Effector memory CD8-positive, alpha-beta T cell (primary cell): ENCODE measurements at regions not wholly inside any gene's neighbourhood (a gene's known extent, or its start where the extent isn't known, plus 50 kb on each side); places are given as distances from the start of the nearest gene placed in this dataset.

Experiments
- ATAC-seq: fragments of 150-1000 bp; cut with Tn5 transposase; replicated peaks from 2 replicates; pipeline ENCODE4 v1.10.0; 2021; ENCODE audit warnings: mild to moderate bottlenecking, moderate library complexity
- DNase-seq, 3 experiments: peaks; one replicate each; pipeline ENCODE4 v3.0.0; 2021
- H3K27ac Mint-ChIP-seq, 2 donors: one replicate each; pipeline ENCODE4 v1.8.0; 2022; ENCODE audit warnings: mild to moderate bottlenecking in 2 of 2, mixed read lengths in 2 of 2, moderate library complexity in 2 of 2
- H3K27me3 Mint-ChIP-seq, 2 donors: one replicate each; pipeline ENCODE4 v1.8.0; 2022; ENCODE audit warnings: mixed read lengths in 2 of 2
- H3K36me3 Mint-ChIP-seq: one replicate; pipeline ENCODE4 v1.8.0; 2022; ENCODE audit warnings: mild to moderate bottlenecking, moderate library complexity, mixed read lengths; ENCODE audit not compliant: insufficient read depth
- H3K4me1 Mint-ChIP-seq, 2 donors: one replicate each; pipeline ENCODE4 v1.8.0; 2022; ENCODE audit warnings: low read depth in 2 of 2, mixed read lengths in 2 of 2
- H3K4me3 Mint-ChIP-seq, 2 donors: one replicate each; pipeline ENCODE4 v1.8.0; 2022; ENCODE audit warnings: mild to moderate bottlenecking in 2 of 2, mixed read lengths in 2 of 2, moderate library complexity in 2 of 2
- H3K9me3 Mint-ChIP-seq, 2 donors: one replicate each; pipeline ENCODE4 v1.8.0; 2022; ENCODE audit warnings: mixed read lengths in 2 of 2

- H3K4me1 Mint-ChIP-seq: no peaks in the 10 kb centered on the region
- ATAC-seq: no peak
- no peaks in the 10 kb centered on the region for H3K36me3 Mint-ChIP-seq
- DNase-seq: no peak
- H3K27ac Mint-ChIP-seq: no peak overlapping the region
- peaks cover 38 to 44% of the 10 kb centered on the region in 2 donors for H3K27me3 Mint-ChIP-seq
- no peak overlapping the region for H3K4me3 Mint-ChIP-seq
- H3K9me3 Mint-ChIP-seq: no peaks in the 10 kb centered on the region
These were observed 505.3 kb downstream of the ARHGEF28 start for GRCh38 chr5:74131250-74131649.

GRCh38 chr5:74130155-74130897, 504.3 kb downstream of the ARHGEF28 start:
- H3K27me3 Mint-ChIP-seq: peaks cover 30 to 44% of the 10 kb centered on the region in 2 donors
- no peak overlapping the region for H3K4me3 Mint-ChIP-seq
- DNase-seq (no peak), ATAC-seq (no peak)
- no peaks in the 10 kb centered on the region for H3K36me3 Mint-ChIP-seq
- H3K9me3 Mint-ChIP-seq: no peaks in the 10 kb centered on the region
- H3K4me1 Mint-ChIP-seq: no peaks in the 10 kb centered on the region
- H3K27ac Mint-ChIP-seq: no peak overlapping the region

DNA sequence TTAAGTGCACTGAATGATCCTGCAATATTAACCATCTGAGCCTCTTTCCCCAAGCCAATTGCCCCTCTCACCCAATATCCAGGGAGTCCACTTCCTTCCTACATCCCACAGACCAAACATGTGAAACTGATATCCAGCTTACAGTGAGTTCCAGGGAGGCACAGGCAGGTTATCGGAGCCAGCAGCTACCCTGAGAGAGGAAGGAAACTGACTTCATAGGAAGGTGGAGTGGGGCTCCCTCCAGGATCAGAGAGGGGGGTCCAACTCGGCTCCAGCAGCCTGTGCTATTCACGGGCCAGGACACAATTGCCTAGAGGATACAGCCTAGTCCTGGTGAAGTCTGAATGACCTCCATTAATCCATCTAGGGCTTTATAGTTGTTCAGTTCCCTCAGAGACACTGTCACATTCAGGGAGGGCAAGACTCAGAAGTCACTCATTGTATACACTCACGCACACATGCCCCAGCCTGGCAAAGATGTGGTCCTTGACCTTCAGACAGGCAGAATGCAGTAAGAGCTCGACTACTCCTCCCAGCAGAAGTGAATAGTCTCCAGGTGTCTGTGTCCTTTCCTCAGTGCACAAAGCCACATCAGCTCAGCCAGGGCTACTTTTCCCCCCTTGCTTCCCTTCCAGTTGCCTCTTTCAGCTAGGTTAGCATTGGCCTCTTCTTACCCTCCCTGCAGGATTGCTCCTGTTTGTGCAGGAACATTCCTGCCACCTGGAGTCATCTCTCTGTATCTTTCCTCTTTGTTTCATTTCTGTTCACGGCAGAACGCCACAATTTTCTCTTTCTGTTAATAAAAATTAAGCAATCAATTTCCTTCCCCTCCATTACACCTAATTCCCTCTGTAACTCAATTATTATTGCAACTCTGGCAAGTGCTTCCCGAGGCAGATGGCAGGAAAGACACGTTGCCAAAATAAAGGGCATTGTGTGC, 501.7 kb downstream of the ARHGEF28 start:
- ATAC-seq (no peak), DNase-seq (no peak)
- H3K36me3 Mint-ChIP-seq: no peaks in the 10 kb centered on the region
- no peaks in the 10 kb centered on the region for H3K4me1 Mint-ChIP-seq
- no peak overlapping the region for H3K27ac Mint-ChIP-seq
- peaks cover 21 to 31% of the 10 kb centered on the region in 2 donors for H3K27me3 Mint-ChIP-seq
- H3K9me3 Mint-ChIP-seq: no peaks in the 10 kb centered on the region
- no peak overlapping the region for H3K4me3 Mint-ChIP-seq

- Mint-ChIP-seq H3K9me3 (no peaks in the 10 kb centered on the region), H3K36me3 (no peaks in the 10 kb centered on the region), H3K4me3 (no peak overlapping the region), H3K27me3 (peaks cover 21 to 26% of the 10 kb centered on the region in 2 donors), H3K27ac (no peak overlapping the region), H3K4me1 (no peaks in the 10 kb centered on the region)
- ATAC-seq (no peak), DNase-seq (no peak)
These were observed 500.3 kb downstream of the ARHGEF28 start for GRCh38 chr5:74126294-74126693.

- Mint-ChIP-seq H3K36me3 (no peaks in the 10 kb centered on the region), H3K4me1 (no peaks in the 10 kb centered on the region), H3K9me3 (no peaks in the 10 kb centered on the region), H3K4me3 (no peak overlapping the region), H3K27ac (no peak overlapping the region), H3K27me3 (peaks cover 14 to 18% of the 10 kb centered on the region in 2 donors)
- ATAC-seq: no peak
- DNase-seq: no peak
These were observed 498.8 kb downstream of the ARHGEF28 start for GRCh38 chr5:74124826-74125225.

DNA sequence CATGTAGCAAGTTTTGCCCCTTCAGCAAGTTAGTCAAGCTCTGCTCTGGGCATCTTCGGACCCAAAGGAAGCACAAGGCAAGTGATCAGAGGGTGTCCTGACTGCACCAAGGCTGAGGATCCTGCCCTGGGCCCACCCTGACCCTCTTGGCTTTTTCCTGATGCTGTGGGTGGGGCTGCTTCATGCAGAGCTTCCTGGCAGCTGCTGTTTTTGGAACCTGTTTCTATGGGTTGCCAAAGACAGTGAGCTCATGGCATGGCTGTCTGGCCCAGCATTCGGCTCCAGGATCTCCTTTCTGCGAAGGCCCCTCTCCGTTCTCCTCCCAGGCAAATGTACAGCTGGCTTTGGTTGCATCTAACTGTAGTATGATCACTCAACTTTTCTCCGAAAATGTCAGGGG, 497.9 kb downstream of the ARHGEF28 start:
- no peak overlapping the region for H3K4me3 Mint-ChIP-seq
- H3K9me3 Mint-ChIP-seq: no peaks in the 10 kb centered on the region
- peaks cover 12 to 17% of the 10 kb centered on the region in 2 donors for H3K27me3 Mint-ChIP-seq

DNA sequence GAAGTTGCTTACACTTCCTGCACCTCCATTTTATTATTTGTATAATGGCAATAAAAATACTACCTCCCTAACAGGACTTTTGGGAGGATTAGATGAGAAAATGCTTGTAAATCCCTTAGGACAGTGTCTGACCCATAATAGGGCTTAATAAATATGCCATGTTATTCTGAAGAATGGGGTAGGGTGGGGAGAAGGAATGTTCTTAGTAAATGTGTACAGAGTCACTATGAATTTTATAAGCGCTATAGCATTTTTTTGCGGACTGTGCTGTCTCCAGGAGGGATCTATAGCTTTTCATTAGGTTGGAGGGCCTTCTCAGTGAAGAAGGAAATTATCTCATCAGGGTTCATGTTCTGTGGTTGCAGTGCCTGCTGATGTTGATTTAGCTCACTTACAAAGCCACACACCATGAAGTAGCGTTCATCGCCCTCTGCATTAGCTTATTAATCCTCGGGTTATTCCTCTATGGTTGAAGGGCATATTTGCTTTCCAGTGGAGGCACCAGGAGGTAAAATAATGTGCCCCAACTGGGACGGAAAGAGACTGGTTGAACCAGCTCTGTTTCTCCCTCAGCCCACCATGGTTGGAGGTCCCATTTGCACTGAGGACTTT, 497.1 kb downstream of the ARHGEF28 start:
- Mint-ChIP-seq H3K4me3 (no peak overlapping the region), H3K27ac (no peak overlapping the region), H3K9me3 (no peaks in the 10 kb centered on the region), H3K4me1 (no peaks in the 10 kb centered on the region), H3K27me3 (peaks cover 4 to 9% of the 10 kb centered on the region in 2 donors), H3K36me3 (no peaks in the 10 kb centered on the region)
- DNase-seq (no peak), ATAC-seq (no peak)

More for the DNA sequence above, 497.9 kb downstream of the ARHGEF28 start:
- no peak for ATAC-seq
- DNase-seq: no peak
- no peaks in the 10 kb centered on the region for H3K4me1 Mint-ChIP-seq
- no peaks in the 10 kb centered on the region for H3K36me3 Mint-ChIP-seq
- H3K27ac Mint-ChIP-seq: no peak overlapping the region

- H3K4me3 Mint-ChIP-seq: no peak overlapping the region
- no peak overlapping the region for H3K27ac Mint-ChIP-seq
- no peaks in the 10 kb centered on the region for H3K36me3 Mint-ChIP-seq
- no peaks in the 10 kb centered on the region for H3K4me1 Mint-ChIP-seq
- ATAC-seq: no peak
- no peak for DNase-seq
- H3K9me3 Mint-ChIP-seq: no peaks in the 10 kb centered on the region
- H3K27me3 Mint-ChIP-seq: no peaks in the 10 kb centered on the region
These were observed 496.2 kb downstream of the ARHGEF28 start for GRCh38 chr5:74122175-74122574.

DNA sequence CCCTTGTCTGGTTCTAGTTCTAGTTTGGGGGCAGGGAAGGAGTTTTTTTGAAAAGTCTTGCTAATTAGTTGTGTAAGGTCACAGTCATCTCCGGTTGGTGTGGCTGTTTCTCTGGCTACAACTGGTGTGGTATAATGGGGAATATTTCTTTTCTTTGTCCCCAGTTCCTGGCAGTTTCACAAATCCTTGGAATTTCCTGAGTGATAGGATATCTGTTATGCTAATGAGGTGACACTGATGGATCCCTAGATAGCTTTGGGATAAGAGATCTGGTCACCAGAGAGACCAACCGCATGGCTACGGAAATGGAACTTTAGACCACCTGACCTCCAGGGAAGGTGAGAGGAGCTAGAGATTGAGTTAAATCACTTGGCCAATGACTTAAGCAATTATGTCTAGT, 494.6 kb downstream of the ARHGEF28 start:
- no peaks in the 10 kb centered on the region for H3K9me3 Mint-ChIP-seq
- peaks cover 0 to 2% of the 10 kb centered on the region in 2 donors for H3K27me3 Mint-ChIP-seq
- no peak for ATAC-seq
- no peak overlapping the region for H3K4me3 Mint-ChIP-seq
- H3K27ac Mint-ChIP-seq: no peak overlapping the region
- H3K4me1 Mint-ChIP-seq: no peaks in the 10 kb centered on the region
- no peak for DNase-seq
- no peaks in the 10 kb centered on the region for H3K36me3 Mint-ChIP-seq

DNA sequence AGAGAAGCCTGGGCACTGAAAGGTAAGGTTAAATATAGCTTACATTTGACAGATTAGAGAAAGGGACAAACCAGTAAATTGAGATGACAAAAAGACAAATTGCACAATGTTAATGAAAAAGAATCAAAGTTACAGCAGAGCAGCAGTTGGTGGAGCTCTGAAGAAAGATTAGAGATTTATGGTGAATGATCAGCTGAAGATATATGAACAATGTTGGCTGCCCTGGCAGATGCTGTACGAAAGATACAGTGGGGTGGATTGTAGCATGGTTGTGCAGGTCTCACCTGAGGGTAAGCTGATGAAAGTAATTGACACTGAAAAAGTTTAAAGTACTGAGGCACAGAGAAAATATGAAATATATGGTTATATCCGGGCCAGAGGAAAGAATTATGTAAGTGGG, 492.1 kb downstream of the ARHGEF28 start:
- Mint-ChIP-seq H3K9me3 (no peaks in the 10 kb centered on the region), H3K4me3 (no peak overlapping the region), H3K27ac (no peak overlapping the region), H3K4me1 (no peaks in the 10 kb centered on the region), H3K27me3 (peaks cover 0 to 5% of the 10 kb centered on the region in 2 donors), H3K36me3 (no peaks in the 10 kb centered on the region)
- no peak for DNase-seq
- ATAC-seq: no peak

DNA sequence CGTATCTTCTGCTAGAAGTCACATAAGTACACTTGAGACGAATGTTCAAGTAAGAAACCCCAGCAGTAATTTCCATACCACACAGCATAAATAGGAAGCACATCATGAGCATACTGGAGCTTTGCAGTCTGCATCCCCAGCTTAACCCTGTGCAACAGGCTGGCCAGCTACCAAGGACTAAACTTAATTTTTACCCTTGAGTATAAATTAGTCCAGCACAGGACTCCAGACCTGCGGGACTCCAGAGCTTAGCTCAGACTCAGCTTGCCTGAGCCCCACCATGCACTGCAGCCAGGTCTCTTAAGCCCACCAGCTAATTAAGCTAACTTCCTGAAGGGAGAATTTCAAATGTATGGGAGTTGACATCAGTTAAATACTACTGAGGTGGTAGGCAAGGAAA, 491.0 kb downstream of the ARHGEF28 start:
- ATAC-seq: no peak
- H3K4me1 Mint-ChIP-seq: no peaks in the 10 kb centered on the region
- no peak for DNase-seq
- H3K36me3 Mint-ChIP-seq: no peaks in the 10 kb centered on the region
- H3K27ac Mint-ChIP-seq: no peak overlapping the region
- no peak overlapping the region for H3K4me3 Mint-ChIP-seq
- H3K9me3 Mint-ChIP-seq: no peaks in the 10 kb centered on the region
- H3K27me3 Mint-ChIP-seq: peaks cover 2 to 5% of the 10 kb centered on the region in 2 donors

DNA sequence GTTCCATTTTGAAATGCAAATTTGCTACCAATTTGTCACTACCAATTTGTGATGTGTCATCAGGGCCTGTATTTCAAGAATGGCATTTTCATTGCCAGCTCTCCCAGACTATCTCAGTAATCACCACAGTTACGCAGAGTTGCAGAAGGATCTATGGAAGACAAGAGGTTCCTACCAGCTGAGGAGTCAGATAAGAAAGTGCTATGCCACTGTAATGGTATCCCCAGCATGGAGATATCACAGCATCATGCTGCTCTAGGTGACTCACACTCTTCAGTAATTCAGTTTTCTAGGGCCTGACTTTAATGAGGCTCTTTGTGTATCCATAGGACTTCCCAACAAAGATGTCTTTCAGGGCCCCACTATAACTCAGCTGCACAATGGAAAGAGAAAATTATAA, 490.3 kb downstream of the ARHGEF28 start:
- no peak for ATAC-seq
- no peaks in the 10 kb centered on the region for H3K4me1 Mint-ChIP-seq
- no peaks in the 10 kb centered on the region for H3K9me3 Mint-ChIP-seq
- DNase-seq: no peak
- H3K27ac Mint-ChIP-seq: no peak overlapping the region
- H3K27me3 Mint-ChIP-seq: peaks cover 9 to 11% of the 10 kb centered on the region in 2 donors
- H3K36me3 Mint-ChIP-seq: no peaks in the 10 kb centered on the region
- no peak overlapping the region for H3K4me3 Mint-ChIP-seq

DNA sequence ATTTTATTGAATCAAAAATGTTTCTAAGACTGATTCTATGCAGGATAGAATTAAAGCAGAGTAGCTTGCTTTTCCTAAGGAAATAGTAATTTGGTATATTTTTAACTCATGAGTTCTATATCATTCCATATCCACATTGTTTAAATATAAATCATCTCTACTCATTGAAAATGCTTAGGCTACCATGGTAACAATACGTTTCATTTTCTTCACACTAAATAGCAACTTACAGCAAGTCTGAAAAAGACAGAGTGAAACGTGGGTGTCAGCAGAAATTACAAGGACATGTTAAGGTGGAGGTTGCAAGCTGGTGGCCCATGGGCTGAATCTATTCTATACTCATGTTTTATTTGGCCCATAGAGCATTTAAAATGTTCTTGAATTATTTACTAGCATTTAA, 487.9 kb downstream of the ARHGEF28 start:
- no peak for ATAC-seq
- no peaks in the 10 kb centered on the region for H3K36me3 Mint-ChIP-seq
- no peaks in the 10 kb centered on the region for H3K4me1 Mint-ChIP-seq

More for the DNA sequence above, 487.9 kb downstream of the ARHGEF28 start:
- peaks cover 25% of the 10 kb centered on the region in 2 donors for H3K27me3 Mint-ChIP-seq
- no peaks in the 10 kb centered on the region for H3K9me3 Mint-ChIP-seq
- no peak overlapping the region for H3K27ac Mint-ChIP-seq
- no peak overlapping the region for H3K4me3 Mint-ChIP-seq
- no peak for DNase-seq
